ENCODE measurements at regions not wholly inside any gene's neighbourhood (a gene's known extent, or its start where the extent isn't known, plus 50 kb on each side); places are given as distances from the start of the nearest gene placed in this dataset.

DNA sequence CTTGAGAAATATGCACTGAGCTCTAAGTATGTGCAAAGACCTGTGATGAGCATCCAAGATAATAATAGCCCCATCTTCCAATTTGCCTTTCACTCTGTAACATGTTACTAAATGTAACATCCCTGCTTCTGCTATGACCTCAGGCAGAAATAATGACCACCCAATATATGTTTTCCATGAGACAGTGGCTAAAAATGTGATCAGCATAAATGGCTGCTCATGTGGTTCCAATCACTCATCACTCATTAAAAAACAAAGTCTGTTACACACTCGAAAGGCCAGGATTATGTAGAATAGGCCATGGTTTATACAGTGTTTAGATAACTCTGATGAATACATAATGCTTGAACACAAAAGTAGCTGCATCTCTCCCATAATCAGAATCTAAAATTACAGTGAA, 71.4 kb upstream of the MOCS2 start:
- TF ChIP-seq, protein P1, sequence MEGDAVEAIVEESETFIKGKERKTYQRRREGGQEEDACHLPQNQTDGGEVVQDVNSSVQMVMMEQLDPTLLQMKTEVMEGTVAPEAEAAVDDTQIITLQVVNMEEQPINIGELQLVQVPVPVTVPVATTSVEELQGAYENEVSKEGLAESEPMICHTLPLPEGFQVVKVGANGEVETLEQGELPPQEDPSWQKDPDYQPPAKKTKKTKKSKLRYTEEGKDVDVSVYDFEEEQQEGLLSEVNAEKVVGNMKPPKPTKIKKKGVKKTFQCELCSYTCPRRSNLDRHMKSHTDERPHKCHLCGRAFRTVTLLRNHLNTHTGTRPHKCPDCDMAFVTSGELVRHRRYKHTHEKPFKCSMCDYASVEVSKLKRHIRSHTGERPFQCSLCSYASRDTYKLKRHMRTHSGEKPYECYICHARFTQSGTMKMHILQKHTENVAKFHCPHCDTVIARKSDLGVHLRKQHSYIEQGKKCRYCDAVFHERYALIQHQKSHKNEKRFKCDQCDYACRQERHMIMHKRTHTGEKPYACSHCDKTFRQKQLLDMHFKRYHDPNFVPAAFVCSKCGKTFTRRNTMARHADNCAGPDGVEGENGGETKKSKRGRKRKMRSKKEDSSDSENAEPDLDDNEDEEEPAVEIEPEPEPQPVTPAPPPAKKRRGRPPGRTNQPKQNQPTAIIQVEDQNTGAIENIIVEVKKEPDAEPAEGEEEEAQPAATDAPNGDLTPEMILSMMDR (IDR thresholded peaks at IDR 0.05), result no peak
- TF ChIP-seq EP300 (IDR thresholded peaks at IDR 0.05), result no peak
- TF ChIP-seq POLR2A (IDR thresholded peaks at IDR 0.05), result no peak

DNA sequence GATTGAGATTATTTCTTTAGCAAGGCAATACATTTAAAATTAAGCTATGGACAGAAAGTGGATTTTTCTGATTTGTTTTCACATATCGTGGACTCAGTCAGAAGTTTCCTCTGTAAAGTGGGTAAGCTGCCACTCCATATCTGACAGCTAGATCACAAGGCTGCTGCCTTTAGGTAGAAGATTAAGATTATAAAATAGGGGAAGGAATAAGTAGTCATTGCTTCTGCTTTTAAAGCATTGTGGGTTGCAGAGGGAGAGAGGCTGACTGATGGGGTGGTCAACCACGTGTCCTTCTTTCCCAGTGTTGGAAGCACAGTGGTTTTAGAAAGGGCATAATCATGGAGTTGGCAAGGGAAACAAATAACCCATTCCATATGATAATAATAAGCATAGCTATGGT, 74.3 kb upstream of the MOCS2 start:
- Histone ChIP-seq H3K36me3 (no peaks in the 10 kb centered on the region), H3K4me3 (no peak overlapping the region), H3K27ac (no peak overlapping the region), H3K27me3 (no peaks in the 10 kb centered on the region), H3K9me3 (no peaks in the 10 kb centered on the region), H3K4me1 (ENCODE audit: insufficient read depth) (no peaks in the 10 kb centered on the region)
- WGBS, 3 donors, result 85 to 95% (median 89%) methylated on average over 2 of the region's 2 CpGs
- intact Hi-C loops (cut with DNase I), result no loop called here
- TF ChIP-seq, protein P1 (IDR thresholded peaks at IDR 0.05), result no peak
- TF ChIP-seq EP300 (IDR thresholded peaks at IDR 0.05), result no peak
- TF ChIP-seq POLR2A (IDR thresholded peaks at IDR 0.05), result no peak
- no peak for DNase-seq

More for the DNA sequence above, 71.4 kb upstream of the MOCS2 start:
- Histone ChIP-seq H3K4me1 (ENCODE audit: insufficient read depth) (no peaks in the 10 kb centered on the region), H3K36me3 (no peaks in the 10 kb centered on the region), H3K4me3 (no peak overlapping the region), H3K27ac (no peak overlapping the region), H3K27me3 (no peaks in the 10 kb centered on the region), H3K9me3 (no peaks in the 10 kb centered on the region)
- WGBS, 3 donors, result 86 to 94% (median 88%) methylated on average over 1 of the region's 1 CpG
- DNase-seq, result no peak
- intact Hi-C loops (cut with DNase I), result no loop called here

DNA sequence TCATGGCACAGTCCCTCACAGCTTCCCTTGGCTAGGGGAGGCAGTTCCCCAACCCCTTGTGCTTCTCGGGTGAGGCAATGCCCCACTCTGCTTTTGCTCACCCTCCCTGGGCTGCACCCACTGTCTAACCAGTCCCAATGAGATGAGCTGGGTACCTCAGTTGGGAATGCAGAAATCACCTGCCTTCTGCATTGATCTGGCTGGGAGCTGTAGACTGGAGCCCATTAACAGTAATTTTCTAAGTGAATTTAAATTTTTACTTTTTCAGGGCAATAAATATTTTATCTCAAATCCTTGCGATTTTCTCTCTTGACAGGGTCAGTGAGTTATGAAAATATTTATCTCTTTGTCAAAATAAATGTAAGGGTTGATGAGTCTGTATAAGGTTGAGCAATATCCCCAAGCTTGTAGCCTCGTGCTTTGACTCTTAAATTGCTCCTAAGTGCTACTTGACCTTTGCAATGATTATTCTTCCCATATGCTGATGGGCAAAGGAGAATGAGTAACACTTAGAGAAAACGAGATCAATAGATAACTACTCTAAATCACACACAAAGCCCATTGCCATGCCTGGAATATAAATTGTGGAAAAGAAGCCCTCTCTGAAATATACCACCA, 82.1 kb upstream of the MOCS2 start:
- H3K27me3 ChIP-seq, result no peaks in the 10 kb centered on the region
- WGBS, 3 donors, result 39 to 55% (median 46%) methylated on average over 4 of the region's 4 CpGs
- H3K9me3 ChIP-seq, result no peaks in the 10 kb centered on the region
- no peak overlapping the region for H3K27ac ChIP-seq
- no peak for TF ChIP-seq POLR2A (IDR thresholded peaks at IDR 0.05)
- no peak for TF ChIP-seq EP300 (IDR thresholded peaks at IDR 0.05)
- intact Hi-C loops (cut with DNase I), result no loop called here
- H3K36me3 ChIP-seq, result no peaks in the 10 kb centered on the region
- DNase-seq, result no peak
- H3K4me1 ChIP-seq (ENCODE audit: insufficient read depth), result no peaks in the 10 kb centered on the region
- H3K4me3 ChIP-seq, result no peak overlapping the region

DNA sequence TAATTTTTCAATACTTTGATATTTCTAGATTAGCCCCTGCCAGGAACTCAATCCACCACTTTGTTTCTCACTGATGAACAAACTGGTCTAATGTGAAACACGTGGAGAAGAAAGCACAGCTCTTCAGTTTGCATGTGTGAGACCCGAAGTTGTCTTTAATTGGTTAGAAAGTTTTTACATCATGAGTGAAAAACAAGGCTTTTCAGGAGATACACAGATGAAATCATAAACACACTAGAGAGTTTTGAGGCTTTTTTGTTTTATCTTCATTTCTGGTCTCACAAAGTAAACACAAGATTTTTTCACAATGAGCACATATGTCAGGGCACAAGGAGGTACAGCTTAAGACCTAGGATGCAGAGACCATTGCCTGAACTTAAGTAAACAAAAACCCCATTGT, 84.5 kb upstream of the MOCS2 start:
- 49 to 59% (median 58%) methylated on average over 2 of the region's 2 CpGs for WGBS, 3 donors
- TF ChIP-seq, protein P1 (IDR thresholded peaks at IDR 0.05), result no peak
- TF ChIP-seq EP300 (IDR thresholded peaks at IDR 0.05), result no peak

DNA sequence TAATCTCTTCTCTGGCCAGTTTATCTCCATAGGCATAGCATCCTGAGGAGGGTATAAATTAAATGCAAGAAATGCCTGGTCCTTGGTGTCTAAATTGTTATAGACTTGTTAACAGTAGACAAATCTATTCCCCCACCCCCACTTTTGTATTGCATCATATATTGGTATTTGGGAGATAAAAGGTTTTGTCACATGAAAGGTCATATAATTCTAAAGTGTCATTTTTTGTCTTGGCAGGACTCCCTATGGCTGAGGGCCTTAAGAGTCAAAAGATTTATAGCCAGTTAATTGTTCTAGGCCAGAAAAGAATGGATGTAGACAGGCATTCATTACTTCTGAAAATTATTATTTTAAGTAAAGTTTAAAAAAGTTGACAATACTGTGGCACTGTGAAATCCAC, 90.3 kb upstream of the MOCS2 start:
- intact Hi-C loops (cut with DNase I), result no loop called here
- no peaks in the 10 kb centered on the region for H3K9me3 ChIP-seq
- no peak overlapping the region for H3K27ac ChIP-seq
- no peak overlapping the region for H3K4me3 ChIP-seq
- no peaks in the 10 kb centered on the region for H3K36me3 ChIP-seq
- DNase-seq, result no peak
- TF ChIP-seq, protein P1 (IDR thresholded peaks at IDR 0.05), result no peak
- no peak for TF ChIP-seq POLR2A (IDR thresholded peaks at IDR 0.05)
- no peak for TF ChIP-seq EP300 (IDR thresholded peaks at IDR 0.05)
- H3K4me1 ChIP-seq (ENCODE audit: insufficient read depth), result no peaks in the 10 kb centered on the region
- no peaks in the 10 kb centered on the region for H3K27me3 ChIP-seq

More for the DNA sequence above, 84.5 kb upstream of the MOCS2 start:
- Histone ChIP-seq H3K4me3 (no peak overlapping the region), H3K27ac (no peak overlapping the region), H3K4me1 (ENCODE audit: insufficient read depth) (no peaks in the 10 kb centered on the region), H3K36me3 (no peaks in the 10 kb centered on the region), H3K27me3 (no peaks in the 10 kb centered on the region), H3K9me3 (no peaks in the 10 kb centered on the region)
- intact Hi-C loops (cut with DNase I), result no loop called here
- DNase-seq, result no peak
